G401.6 (cell line): ENCODE measurements at regions not wholly inside any gene's neighbourhood (a gene's known extent, or its start where the extent isn't known, plus 50 kb on each side); places are given as distances from the start of the nearest gene placed in this dataset.
"Not testable (repeated sequence)": the region's sequence is repeated elsewhere in the genome, so short reads cannot be mapped to it uniquely, and the experiment has no call there.

Experiments used
- FAIRE-seq: peaks from 2 replicates; lab custom pipeline; 2012; peaks lifted over from hg19 to GRCh38; lab: Jason Lieb, UNC

GRCh38 chr6:142016666-142017065 lies 116.1 kb upstream of the GJE1 start:
- not testable (repeated sequence) for FAIRE-seq

- not testable (repeated sequence) for FAIRE-seq
Observed at GRCh38 chr6:142015463-142015862, 117.3 kb upstream of the GJE1 start.

DNA sequence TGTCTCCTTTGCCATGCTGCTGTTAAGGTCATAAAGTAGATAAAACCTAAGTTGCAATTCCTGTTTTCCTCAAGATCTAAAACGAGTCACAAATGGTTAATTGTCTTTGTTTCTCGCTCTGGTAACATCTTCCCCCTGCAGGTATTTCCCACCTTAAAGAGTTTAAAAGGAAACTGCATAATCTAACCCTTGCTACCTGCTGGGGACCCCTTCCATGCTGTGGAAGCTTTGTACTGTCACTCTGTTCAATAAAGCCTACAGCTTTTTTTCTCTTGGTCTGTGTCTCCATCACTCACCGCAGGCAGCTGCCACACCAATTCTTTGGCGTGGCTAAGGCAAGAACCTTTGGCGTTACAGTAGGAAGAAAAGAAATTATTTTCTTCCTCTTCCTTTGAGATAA lies 117.7 kb upstream of the GJE1 start:
- no peak for FAIRE-seq

- FAIRE-seq, result no peak
Observed at GRCh38 chr6:142014515-142014914, 118.2 kb upstream of the GJE1 start.

DNA sequence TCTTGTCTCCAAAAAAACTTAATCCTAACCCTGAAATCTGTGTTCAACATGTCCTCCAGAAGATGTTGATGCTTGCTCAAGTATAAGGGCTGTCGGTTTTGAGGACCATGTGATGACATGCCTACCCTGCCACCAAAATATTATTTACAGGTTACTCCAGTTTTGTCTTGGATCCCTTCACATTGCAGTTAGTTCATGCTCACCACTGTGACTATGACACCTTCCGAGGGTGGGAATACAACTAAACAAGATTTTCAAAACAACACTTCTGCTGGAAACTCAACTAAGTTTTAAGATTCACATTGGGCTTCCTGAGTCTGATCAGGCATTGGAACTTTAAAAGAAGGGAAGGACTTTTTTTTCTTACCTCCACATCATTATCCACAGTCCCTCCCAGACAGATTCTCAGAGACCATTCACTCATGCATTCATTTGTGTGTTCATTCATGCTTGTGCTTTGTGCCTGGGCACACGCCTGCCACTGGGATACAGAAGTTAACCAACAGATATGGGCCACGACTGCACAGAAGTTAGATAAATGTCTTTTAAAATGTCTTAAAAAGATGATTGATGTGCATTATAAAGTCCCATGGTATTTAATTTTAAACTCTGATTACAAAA lies 118.7 kb upstream of the GJE1 start:
- FAIRE-seq, result no peak

DNA sequence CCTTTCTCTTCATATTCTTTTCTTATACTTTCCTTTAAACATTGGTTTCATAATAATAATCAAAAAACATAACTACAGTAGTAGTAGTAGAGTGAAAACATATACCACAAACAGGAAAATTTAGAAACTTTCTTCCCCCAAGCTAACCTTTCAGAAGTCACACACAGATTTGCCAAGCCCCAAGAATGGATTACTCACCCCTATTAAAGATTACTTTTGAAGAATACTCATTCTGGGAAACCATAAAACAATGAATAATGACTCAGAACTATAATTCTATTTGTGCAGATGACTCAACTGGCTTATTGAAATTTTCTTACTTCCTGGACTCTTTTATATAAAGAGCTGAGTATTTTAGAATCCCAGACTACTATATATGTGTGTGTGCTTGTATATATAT lies 119.4 kb upstream of the GJE1 start:
- no peak for FAIRE-seq

DNA sequence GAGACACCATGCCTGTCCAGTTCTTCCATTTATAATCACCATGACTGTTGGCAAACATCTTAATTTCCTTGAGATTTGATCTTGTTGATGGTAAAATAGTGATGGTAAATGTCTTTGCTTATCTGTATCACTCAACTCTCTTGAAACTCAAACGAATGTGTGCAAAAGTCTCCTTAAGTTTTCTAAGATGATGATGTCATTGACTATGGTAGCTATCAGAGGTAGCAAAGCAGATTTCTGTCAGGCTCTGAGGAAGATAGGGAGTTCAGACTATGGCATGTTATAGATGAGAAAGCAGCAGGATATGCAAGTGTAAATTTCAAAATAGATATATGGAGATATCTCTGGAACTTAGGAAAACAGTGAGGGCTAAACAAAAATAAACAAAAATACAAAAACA lies 121.0 kb upstream of the GJE1 start:
- FAIRE-seq, result no peak

GRCh38 chr6:142011156-142011555 lies 121.6 kb upstream of the GJE1 start:
- no peak for FAIRE-seq

DNA sequence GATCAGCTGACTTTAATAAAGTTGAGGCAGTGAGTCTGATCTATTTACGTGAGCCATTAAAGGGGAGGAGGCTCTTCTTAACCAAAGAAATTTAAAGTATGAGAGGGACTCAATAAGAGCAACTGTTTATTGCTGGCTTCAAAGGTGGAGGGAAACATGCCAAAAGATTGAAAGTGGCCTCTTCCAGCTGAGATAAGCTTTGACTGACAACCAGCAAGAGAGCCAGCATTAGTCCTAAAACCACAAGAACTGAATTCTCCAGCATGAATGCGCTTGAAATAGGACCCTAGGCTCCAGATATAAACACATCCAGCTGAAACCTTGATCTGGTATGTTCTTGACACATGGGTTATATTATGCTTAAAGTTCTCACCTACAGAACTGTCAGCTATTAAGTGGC lies 123.1 kb upstream of the GJE1 start:
- no peak for FAIRE-seq

- no peak for FAIRE-seq
Observed at GRCh38 chr6:142008781-142009180, 123.9 kb upstream of the GJE1 start.

- FAIRE-seq, result no peak
Observed at GRCh38 chr6:142008016-142008735, 124.5 kb upstream of the GJE1 start.

DNA sequence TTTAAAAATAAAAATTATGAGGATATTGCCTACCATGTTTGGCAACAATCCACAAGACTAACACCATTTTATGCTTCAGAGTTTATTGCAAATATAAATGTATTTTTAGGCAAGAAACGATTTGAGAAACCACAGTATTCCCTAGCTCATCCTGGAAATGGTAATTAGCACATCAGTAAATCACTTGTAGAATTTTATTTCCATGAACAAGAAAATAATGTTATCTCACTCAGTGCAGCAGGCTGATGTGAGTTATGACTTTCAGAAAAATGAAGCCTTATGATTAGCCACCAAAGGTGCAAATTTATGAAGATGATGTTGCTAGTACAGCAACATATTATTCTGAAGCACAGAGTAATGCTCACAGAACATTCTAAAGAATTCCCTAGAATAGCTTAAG lies 127.7 kb upstream of the GJE1 start:
- no peak for FAIRE-seq

DNA sequence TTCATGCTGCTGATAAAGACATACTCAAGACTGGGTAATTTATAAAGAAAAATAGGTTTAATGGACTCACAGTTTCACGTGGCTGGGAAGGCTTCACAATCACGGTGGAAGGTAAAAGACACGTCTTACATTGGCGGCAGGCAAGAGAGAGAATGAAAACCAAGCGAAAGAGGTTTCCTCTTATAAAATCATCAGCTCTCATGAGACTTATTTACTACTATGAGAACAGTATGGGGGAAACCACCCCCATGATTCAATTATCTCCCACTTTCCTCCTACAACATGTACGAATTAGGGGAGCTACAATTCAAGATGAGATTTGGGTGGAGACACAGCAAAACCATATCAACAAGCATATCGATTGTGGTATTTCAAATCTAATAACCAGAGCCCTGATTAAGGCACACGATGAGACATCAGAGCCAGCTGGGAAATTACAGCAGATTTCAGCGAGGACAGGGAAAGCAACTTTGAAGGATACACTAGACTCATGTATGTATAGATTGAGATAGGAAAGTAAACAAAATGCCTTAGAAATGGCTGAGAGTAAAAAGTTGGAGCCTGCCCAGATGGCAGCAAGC lies 129.8 kb upstream of the GJE1 start:
- FAIRE-seq, result no peak

DNA sequence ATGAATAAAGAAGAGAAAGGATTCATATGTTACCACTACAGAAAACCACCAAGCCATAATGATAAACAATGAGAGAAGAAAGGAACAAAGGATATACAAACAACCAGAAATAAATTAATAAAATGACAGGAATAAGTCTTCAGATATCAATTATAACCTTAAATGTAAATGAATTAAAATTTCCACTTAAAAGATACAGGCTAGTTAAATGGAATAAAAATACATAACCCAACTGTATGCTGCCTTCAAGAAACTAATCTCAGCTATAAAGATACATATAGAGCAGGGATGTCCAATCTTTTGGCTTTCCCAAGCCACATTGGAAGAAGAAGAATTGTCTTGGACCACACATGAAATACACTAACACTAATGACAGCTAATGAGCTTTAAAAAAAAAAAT lies 135.9 kb upstream of the GJE1 start:
- FAIRE-seq, result no peak

DNA sequence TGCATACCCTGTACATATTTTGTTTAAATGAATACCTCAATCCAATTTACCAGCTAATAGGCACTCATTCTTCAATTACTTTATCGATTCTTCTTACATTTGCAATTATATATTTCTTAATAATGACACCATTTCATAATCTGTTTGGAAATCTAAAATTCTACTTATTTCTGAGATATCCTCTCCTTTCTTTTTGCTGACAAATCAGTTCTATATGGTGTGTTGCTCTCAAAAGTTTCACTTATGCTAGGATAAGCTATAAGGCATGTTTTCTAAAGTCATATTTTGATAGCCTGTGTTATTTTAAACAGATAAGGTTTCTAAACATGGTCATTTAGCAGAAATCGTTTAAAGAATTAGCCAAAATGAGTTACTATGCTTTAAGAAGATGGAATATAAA lies 140.6 kb upstream of the GJE1 start:
- no peak for FAIRE-seq

GRCh38 chr6:141990840-141991239 lies 141.9 kb upstream of the GJE1 start:
- no peak for FAIRE-seq

DNA sequence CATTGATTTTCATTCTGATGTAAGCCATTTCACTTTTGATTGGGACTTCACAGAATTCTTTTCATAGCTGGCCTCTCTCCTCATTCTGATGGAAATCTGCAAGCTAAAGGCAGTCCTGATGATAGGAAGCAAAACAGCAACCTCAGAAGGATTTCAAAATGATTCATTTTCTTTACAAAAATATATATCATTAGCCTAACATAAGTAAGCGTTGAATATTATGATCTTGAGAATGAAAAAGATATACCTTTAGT lies 143.1 kb upstream of the GJE1 start:
- FAIRE-seq, result no peak

DNA sequence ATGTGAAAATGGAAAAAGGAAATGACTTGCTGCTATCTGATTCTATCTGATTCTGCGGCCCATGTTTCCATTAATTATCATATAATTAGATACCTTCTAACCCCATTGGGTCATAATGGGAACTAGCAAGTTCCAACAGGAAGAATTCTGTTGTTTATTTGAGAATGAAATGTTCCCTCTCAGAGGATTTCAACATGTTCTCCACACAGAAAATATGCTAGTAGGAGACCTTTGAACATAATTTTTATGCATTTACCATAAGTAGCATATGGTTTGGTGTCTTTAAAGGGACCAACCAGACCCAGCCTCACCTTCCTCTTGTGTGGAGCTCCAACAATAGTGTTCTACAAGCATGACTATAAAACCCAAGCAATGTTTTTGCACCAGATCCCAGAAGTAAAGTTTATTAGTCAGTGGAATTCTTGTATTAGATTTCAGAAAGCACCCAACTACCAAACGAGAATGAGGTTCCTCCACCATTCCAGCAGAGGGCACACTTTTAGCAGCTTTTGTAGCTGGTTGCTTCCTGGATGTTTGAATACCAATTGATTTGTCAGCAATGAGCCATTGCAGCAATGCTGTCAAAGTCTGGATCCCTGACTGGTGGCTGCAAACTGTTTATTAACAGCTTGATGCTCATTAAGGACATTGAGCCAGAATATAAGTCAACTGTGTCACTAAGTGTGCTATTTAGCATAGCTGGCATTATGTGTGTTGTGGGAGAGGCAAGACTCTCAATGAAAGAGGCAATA lies 143.6 kb upstream of the GJE1 start:
- peak; percentile 47 for FAIRE-seq

- no peak for FAIRE-seq
Observed at GRCh38 chr6:141988327-141988726, 144.4 kb upstream of the GJE1 start.

DNA sequence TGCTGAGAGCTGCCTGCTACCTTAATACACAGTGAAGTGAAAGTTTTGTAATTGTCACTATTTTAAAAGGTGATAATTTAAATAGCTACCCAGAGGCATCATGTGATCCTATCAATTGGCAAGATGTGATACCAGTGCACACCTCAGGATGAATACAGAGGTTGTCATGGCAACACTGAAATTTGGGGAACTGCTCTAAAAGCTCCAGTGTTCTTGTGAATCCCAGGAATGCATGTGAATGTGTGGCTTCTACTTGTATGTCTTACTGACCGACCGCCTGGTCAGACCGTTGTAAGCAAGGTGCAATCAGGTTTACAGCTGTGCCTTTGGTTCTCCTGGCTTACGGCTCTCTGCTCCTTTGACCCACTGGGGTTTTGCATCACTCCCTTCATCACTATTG lies 146.3 kb upstream of the GJE1 start:
- FAIRE-seq, result no peak

DNA sequence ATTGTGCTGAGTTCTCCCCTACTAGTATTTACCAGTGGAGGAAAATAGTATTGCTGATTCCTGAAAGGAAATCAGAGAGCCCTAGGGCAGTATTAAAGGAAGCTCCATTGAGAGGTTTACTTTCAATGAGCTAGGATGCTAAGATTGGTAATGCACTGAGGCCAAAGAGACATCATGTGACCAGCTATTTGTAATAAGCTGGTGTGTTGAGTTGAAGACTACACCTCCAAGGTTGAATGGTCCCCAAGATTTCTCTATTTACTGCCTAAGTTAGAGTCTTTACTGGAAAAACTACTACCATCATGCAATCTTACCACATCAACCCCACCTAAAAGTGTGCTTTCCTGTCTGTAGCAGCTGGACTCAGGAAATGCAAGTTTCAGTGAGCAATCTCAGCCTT lies 151.5 kb upstream of the GJE1 start:
- FAIRE-seq, result no peak

DNA sequence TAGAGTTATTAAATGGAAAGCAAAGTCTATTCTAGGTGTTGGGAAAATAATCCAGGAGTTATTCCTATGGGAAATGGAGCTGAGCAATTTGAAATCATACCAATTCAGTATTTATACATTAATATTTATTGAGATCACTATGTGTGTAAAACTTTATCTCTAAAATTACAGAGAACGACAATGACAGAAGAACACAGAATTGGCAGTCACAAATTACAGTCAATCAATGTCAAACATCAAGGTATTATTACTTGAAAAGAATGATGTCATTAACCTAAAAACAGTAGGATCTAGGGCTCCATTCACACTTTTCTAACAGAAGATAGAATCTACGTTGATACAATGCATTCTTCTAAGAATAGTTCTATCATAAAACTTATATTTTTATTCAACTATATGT lies 154.9 kb upstream of the GJE1 start:
- no peak for FAIRE-seq

- FAIRE-seq, result no peak
Observed at GRCh38 chr6:141976994-141977393, 155.7 kb upstream of the GJE1 start.
